ENCODE measurements at regions not wholly inside any gene's neighbourhood (a gene's known extent, or its start where the extent isn't known, plus 50 kb on each side); places are given as distances from the start of the nearest gene placed in this dataset.

DNA sequence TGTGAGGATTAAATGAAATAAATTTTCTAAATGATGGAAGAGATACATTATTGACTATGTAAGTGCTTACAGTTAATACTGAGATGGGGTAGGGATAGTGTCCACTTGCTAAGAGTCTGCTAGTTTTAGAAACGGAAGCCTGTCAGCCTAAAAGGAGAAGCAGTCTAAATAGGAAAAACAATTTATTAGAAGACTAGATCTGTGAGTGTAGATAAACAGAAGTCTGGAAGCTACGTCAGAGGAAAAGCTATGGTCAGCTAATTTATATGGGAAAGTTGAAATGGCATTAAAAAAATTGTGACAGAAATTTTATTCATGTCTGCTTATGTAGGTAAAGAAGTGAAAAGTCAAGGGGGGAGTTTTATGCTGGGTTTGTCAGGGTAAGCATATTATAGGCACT, 1338.4 kb upstream of the CHAC2 start:
- TF ChIP-seq, protein P1, sequence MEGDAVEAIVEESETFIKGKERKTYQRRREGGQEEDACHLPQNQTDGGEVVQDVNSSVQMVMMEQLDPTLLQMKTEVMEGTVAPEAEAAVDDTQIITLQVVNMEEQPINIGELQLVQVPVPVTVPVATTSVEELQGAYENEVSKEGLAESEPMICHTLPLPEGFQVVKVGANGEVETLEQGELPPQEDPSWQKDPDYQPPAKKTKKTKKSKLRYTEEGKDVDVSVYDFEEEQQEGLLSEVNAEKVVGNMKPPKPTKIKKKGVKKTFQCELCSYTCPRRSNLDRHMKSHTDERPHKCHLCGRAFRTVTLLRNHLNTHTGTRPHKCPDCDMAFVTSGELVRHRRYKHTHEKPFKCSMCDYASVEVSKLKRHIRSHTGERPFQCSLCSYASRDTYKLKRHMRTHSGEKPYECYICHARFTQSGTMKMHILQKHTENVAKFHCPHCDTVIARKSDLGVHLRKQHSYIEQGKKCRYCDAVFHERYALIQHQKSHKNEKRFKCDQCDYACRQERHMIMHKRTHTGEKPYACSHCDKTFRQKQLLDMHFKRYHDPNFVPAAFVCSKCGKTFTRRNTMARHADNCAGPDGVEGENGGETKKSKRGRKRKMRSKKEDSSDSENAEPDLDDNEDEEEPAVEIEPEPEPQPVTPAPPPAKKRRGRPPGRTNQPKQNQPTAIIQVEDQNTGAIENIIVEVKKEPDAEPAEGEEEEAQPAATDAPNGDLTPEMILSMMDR (IDR thresholded peaks at IDR 0.05): no peak
- TF ChIP-seq POLR2A (IDR thresholded peaks at IDR 0.05) (no peak), POLR2AphosphoS5 (IDR thresholded peaks at IDR 0.05) (no peak)

Data from sigmoid colon (tissue), 4 donors.